ENCODE measurements at regions not wholly inside any gene's neighbourhood (a gene's known extent, or its start where the extent isn't known, plus 50 kb on each side); places are given as distances from the start of the nearest gene placed in this dataset.

- no peak overlapping the region for H3K4me3 ChIP-seq (ENCODE audit: low read depth, poor library complexity, severe bottlenecking)
- no peak for TF ChIP-seq POLR2A (IDR thresholded peaks at IDR 0.05)
- TF ChIP-seq, protein P1, sequence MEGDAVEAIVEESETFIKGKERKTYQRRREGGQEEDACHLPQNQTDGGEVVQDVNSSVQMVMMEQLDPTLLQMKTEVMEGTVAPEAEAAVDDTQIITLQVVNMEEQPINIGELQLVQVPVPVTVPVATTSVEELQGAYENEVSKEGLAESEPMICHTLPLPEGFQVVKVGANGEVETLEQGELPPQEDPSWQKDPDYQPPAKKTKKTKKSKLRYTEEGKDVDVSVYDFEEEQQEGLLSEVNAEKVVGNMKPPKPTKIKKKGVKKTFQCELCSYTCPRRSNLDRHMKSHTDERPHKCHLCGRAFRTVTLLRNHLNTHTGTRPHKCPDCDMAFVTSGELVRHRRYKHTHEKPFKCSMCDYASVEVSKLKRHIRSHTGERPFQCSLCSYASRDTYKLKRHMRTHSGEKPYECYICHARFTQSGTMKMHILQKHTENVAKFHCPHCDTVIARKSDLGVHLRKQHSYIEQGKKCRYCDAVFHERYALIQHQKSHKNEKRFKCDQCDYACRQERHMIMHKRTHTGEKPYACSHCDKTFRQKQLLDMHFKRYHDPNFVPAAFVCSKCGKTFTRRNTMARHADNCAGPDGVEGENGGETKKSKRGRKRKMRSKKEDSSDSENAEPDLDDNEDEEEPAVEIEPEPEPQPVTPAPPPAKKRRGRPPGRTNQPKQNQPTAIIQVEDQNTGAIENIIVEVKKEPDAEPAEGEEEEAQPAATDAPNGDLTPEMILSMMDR (IDR thresholded peaks at IDR 0.05) = no peak
- 86 to 90% methylated on average over 2 of the region's 2 CpGs for WGBS, 2 donors
- intact Hi-C loops (cut with DNase I; ENCODE audit: low total_unique reads) = no loop called here
- no peak for DNase-seq (ENCODE audit: low spot score in 2 of 2)
These were observed 112.2 kb downstream of the KIF2B start for GRCh38 chr17:53934931-53935330.

DNA sequence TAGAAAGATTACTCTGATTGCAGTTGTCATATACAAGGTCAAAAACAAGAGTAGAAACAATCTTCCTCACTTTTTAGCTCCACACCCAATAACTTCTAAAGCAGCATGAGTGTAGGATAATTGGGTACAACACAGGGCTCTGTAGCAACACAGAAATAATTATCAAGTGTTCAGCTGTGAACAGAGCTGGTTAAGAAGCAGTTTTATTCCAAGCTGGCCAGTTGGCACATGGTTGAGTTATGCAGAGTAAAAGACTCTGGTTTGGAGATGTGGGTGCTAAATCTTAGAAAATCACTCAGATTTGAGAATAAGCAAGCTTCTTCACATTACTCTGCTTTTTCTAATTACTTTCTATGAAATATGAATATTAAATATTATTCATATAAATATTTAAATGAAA, 118.5 kb downstream of the KIF2B start:
- intact Hi-C loops (cut with DNase I; ENCODE audit: low total_unique reads) = no loop called here
- no peak overlapping the region for H3K4me3 ChIP-seq (ENCODE audit: low read depth, poor library complexity, severe bottlenecking)
- no peak for DNase-seq (ENCODE audit: low spot score in 2 of 2)
- TF ChIP-seq, protein P1 (IDR thresholded peaks at IDR 0.05) = no peak
- TF ChIP-seq POLR2A (IDR thresholded peaks at IDR 0.05) = no peak

DNA sequence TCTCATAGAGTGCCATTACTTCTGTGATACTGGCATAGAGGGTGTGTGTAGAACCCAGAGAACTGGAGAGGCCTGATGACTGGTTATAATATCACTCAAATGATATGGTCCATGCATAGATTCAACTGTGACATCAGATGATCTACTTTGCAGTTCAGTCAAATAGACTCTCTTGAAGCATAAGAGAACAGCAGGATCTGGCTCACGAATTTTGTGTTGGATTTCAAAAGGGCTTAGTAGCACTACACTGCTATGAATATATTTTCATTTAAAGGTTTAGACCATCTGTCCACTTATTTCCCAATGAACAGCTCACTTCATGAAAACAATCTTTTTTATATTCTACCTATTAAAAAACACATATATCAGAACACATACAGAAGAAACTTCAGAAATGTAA, 119.7 kb downstream of the KIF2B start:
- no peak for DNase-seq (ENCODE audit: low spot score in 2 of 2)
- 59 to 68% methylated on average over 1 of the region's 1 CpG for WGBS, 2 donors
- intact Hi-C loops (cut with DNase I; ENCODE audit: low total_unique reads) = no loop called here
- no peak overlapping the region for H3K4me3 ChIP-seq (ENCODE audit: low read depth, poor library complexity, severe bottlenecking)
- TF ChIP-seq, protein P1 (IDR thresholded peaks at IDR 0.05) = no peak
- no peak for TF ChIP-seq POLR2A (IDR thresholded peaks at IDR 0.05)

GRCh38 chr17:53942898-53943297, 120.2 kb downstream of the KIF2B start:
- intact Hi-C loops (cut with DNase I; ENCODE audit: low total_unique reads) = no loop called here
- H3K4me3 ChIP-seq (ENCODE audit: low read depth, poor library complexity, severe bottlenecking) = no peak overlapping the region
- WGBS, 2 donors = 88 to 93% methylated on average over 2 of the region's 2 CpGs
- no peak for DNase-seq (ENCODE audit: low spot score in 2 of 2)
- no peak for TF ChIP-seq POLR2A (IDR thresholded peaks at IDR 0.05)
- TF ChIP-seq, protein P1 (IDR thresholded peaks at IDR 0.05) = no peak

DNA sequence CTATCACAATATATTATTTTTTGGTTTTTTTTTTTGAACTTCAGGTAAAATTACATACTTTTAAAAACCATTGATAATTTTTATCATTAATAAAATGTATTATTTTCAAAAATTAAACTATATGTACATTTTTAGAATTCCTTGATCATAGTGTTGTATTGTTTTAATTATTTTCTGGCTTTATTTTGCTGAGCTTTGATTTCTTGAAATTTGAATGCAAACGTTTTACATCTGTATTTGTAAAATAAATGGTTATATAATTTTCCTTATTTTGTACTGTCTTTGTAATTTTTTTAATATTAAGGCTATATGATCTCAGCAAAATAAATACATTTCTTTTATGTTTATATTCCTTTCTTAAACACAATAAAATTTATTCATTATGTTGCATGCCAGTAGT, 125.6 kb downstream of the KIF2B start:
- no peak for TF ChIP-seq POLR2A (IDR thresholded peaks at IDR 0.05)
- TF ChIP-seq, protein P1 (IDR thresholded peaks at IDR 0.05) = no peak
- WGBS, 2 donors = 42 to 50% methylated on average over 1 of the region's 1 CpG
- intact Hi-C loops (cut with DNase I; ENCODE audit: low total_unique reads) = no loop called here
- DNase-seq (ENCODE audit: low spot score in 2 of 2) = no peak
- no peak overlapping the region for H3K4me3 ChIP-seq (ENCODE audit: low read depth, poor library complexity, severe bottlenecking)

DNA sequence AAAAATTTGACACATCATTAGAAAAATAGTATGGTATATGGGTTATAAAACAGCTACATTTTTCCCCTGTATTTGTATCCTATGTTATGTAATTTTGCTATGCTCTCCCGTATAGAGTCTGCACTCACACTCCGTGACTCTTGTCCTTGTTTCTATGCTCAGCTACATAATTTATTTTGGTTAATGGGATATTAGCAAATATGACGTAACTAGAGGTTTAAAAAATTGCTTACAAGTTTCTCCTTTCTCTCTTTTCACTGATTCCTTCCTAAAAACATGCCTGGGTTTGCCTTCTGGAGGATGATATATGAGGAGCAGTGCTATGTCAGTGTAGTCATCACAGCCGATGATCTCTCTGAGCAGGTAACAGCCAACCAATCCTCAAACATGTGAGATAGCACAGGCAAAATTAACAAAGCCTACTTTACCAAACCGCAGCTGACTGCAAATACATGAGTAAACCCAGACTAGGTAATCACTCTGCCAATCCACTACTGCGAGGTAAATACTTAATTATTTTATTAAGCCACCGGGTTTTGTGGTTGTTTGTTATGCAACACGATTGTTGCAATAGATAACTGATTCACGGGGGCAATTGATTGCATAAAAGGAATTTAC, 126.9 kb downstream of the KIF2B start:
- WGBS, 2 donors = 49 to 54% methylated on average over 9 of the region's 9 CpGs
- no peak overlapping the region for H3K4me3 ChIP-seq (ENCODE audit: low read depth, poor library complexity, severe bottlenecking)
- TF ChIP-seq, protein P1 (IDR thresholded peaks at IDR 0.05) = no peak
- no peak for TF ChIP-seq POLR2A (IDR thresholded peaks at IDR 0.05)
- no peak for DNase-seq (ENCODE audit: low spot score in 2 of 2)
- intact Hi-C loops (cut with DNase I; ENCODE audit: low total_unique reads) = no loop called here

Measured in lower leg skin (tissue), 4 donors.